HG02571 (cell line): ENCODE measurements at regions not wholly inside any gene's neighbourhood (a gene's known extent, or its start where the extent isn't known, plus 50 kb on each side); places are given as distances from the start of the nearest gene placed in this dataset.
"Not testable (repeated sequence)": the region's sequence is repeated elsewhere in the genome, so short reads cannot be mapped to it uniquely, and the experiment has no call there.

Source experiments
- ATAC-seq: cut with Tn5 transposase; IDR thresholded peaks from one replicate; pipeline ENCODE4 v1.9.1; 2021; ENCODE audit warnings: mild to moderate bottlenecking, moderate library complexity; ENCODE audit not compliant: unreplicated experiment

DNA sequence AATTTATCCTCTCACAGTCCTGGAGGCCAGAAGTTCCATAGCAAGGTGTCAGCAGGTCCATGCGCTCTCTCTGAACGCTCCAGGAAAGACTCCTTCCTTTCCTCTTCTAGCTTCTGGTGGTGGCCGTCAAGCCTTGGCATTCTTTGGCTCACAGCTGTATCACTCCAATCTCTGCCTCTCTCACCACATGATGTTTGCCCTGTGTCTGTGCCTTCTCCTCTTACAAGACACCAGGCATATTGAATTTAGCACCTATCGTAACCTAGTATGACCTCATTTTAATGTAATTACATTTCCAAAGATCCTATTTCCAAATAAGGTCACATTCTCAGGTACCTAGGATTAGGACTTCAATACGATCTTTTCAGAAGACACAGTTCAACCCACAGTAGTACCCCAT, 428.5 kb downstream of the CD83 start:
- no peak for ATAC-seq

DNA sequence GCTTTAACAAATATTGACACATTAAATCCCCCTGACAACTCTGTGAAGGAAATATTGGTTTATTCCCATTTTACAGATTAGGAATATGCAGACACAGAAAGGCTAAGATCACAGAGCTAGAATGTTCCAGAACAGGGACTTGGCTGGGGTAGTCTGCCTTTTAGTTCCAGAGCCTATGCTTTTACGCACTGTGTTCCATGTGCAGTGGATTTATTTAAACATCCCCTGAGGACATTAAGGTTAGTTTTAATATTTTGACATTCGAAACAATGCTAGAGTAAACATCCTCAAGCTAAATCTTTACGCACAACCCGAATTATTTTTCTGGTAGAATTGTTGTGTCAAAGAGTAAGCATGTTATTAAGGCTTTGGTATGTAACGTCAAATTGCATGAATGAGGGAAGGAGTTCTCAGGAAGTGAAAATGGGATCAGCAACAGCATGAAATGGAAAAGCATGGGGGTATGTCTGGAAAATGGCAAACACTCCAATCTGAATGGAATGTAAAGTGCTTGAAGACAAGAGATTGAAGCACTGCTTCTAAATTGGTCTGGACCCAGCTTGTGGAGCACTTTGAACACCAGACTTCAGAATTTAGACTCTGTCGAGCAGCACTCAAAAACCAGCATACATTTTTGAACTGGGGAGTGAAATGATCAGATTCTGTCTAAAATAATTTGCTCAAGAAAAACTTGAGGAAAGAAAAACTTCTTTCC, 429.9 kb downstream of the CD83 start:
- no peak for ATAC-seq

DNA sequence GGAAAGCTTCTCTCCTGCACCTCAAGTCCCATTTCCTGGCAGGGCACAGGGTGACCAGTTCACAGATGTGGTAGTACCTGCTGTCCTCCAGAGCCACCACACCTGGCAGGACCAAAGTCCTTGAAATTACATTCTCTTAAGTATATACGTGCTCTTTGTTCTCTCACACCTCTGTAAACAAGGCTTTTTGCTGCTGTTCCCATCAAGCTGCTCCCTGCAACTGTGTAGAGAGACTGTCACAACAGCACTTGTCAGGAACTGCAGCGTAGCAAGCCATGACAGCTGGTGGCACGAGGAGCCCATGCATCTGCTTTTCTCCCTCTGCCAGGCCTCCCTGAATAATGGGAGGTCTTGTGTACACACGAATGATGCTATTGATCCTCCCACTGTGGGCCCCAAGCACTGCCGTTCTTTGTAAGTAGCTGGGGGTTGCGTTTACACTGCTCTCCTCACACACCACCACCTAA, 431.8 kb downstream of the CD83 start:
- no peak for ATAC-seq

DNA sequence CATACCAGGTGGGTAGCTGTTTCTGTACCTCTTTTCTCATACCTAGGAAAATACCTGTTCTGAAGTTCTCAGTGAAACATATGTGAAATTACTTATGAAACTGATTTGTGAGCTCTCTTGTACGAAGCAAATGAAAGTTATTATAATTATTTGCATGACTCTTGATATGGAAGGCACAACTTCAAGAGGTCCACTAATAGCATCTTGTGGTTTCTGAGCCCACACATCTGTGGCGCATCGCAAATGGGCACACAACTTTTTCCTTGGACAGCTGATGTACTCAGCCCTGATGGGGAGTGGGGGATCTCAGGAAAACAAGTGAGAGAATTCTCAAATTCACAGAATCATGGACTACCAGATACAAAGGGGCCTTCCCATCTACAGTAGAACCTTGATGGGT, 432.3 kb downstream of the CD83 start:
- ATAC-seq, result no peak

DNA sequence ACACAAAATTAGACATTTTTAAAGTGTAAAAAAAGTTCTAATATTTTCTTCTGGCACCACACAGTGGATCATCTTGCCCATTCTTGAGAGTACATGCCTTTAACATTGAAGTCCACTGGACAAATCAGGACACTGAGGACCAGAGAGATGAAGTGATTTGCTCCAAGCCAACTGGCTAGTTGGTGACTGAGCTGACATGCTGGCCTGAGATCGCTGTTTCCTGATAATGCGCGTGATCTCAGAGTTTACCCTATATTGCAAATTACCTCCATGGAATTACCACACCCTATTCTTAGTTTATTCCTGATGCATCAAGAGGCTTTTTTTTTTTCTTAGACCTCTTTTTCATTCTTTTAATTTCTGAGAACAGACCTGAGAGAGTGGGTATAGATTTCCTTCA, 432.8 kb downstream of the CD83 start:
- no peak for ATAC-seq

DNA sequence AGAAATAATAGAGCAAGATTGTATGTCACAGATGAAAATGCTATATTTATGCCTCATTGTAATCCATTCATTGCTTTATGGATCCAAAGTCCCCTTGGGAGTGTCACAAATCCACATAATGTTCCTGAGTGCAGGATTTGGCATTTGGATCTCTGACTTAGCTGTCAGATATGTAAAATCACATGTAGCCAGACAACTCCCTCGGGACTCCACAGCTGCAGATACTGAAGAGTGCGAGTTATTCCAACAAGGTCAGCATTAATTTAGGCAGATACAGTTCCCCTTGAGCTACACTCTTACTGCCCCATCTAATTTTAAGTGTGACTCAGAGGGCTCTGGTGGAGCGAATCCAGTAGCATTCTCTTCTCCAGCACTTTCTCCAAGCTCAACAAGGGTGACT, 433.2 kb downstream of the CD83 start:
- ATAC-seq, result no peak

DNA sequence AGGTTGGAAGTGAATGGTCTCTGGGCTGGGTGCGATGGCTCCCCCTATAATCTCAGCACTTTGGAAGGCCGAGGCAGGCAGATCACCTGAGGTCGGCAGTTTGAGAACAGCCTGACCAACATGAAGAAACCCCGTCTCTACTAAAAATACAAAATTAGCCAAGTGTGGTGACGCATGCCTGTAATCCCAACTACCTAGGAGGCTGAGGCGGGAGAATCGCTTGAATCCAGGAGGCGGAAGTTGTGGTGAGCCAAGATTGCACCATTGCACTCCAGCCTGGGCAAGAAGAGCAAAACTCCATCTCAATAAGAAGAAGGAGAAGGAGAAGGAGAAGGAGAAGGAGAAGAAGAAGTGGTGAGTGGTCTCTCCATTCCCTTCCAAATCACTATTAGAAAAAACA, 434.0 kb downstream of the CD83 start:
- ATAC-seq, result not testable (repeated sequence)

DNA sequence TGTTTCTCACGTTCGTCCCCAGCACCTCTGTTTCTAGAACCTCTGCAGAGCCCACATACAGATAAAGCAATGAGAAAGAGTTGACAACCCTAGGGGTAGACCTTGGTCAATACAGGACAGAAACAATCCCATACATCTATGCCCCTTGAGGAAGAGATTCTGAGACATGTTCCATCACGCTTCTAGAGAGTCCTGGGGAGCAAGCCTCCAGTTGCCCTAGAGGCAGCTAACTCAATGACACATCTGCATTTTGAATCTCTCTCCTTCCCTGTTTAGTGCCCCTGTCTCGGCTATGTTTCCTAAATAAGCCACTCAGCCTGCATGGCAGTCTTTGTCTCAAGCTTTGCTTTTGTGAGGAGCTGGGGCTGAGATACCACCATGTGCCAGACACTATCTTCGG, 435.3 kb downstream of the CD83 start:
- no peak for ATAC-seq

DNA sequence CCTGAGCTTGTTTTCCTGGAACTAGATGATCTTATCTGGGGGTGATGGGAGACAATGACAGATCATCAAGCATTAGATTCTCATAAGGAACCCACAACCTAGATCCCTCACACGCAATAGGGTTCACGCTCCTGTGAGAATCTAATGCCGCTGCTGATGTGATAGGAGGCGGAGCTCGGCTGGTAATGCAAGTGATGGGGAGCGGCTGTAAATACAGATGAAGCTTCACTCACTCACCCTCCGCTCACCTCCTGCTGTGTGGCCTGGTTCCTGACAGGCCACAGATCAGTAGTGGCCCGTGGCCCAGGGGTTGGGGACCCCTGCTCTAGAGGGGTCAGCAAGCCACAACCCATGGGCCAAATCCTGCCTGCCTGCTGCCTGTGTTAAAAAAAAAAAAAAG, 435.9 kb downstream of the CD83 start:
- no peak for ATAC-seq

DNA sequence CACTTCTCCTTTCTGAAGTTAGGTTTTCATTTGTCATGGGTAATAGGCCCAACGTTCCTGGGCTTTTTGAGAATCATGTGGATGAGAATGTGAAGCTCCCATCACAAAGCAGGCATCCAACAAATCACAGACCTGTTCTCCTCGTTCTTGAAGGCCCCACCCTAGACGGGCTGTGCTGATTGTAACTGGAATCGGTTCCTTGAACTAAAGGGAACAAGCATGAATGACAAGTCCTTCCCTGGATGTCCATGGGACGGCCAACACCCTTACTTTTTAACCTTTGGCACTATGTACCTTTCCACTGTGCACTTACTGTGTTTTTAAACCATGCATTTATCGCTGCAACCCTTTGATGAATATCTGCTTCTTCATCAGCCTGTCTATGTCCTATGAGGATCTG, 438.2 kb downstream of the CD83 start:
- ATAC-seq, result no peak

DNA sequence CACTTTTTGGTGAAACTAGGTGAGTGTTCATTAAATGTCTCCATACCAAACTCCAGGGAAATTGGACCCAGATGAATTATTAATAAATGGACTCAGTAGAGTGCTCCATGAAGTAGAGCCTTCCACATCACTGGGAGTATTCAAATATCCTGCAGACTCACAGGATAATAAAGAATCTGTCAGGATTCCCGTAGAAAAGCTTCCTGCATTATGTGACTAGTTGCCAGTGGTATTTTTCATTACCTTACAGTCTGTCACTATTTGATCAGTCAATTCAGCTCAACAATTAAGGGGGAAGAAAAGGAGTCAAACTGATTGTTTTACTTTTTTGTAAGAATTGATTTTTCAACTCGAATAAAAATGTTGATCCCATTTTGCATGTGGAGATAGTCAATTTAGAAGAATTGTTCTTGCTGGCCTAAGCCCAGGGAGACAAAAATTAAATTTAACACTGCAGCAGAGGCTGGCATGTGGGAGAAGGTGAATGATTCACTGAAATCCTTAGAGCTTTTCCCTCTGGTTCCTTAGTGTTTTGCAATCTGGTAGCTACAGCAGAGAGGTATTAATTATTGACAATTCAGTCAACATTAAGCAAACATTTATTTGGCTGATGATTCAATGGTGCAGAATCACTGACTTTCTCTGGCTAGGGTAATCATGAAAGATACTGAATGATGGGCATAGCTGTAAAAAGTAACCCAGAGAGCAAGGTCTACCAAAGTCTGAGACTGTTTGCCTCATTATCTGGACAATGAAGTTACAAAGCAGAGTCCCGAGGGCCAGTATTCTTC, 442.4 kb downstream of the CD83 start:
- no peak for ATAC-seq

DNA sequence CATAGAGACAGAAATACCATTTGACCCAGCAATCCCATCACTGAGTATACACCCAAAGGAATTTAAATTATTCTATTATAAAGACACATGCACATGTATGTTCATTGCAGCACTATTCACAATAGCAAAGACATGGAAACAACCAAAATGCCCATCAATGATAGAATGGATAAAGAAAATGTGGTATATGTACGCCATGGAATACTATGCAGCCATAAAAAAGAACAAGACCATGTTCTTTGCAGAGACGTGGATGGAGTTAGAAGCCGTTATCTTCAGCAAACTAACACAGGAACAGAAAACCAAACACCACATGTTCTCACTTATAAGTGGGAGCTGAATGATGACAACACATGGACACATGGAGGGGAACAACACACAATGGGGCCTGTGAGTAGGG, 444.0 kb downstream of the CD83 start:
- ATAC-seq, result not testable (repeated sequence)

DNA sequence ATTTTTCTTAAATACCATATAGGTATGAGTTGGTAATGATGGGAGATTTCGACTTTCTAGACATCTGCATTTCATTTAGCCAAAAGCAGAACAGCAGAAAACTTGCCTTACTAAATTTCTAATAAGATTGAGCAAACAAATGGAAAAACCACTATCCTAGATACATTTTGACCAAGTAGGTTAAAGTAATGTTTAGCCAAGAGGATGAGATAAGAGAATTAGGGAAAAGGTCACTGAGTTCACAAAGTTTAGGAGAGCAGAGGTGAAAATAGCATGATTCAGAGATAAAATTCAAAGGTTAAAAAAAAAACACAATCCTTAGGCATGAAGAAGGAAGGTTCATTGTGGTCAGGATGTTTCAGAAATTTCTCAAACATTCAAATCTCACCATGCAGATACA, 450.3 kb downstream of the CD83 start:
- ATAC-seq, result no peak

DNA sequence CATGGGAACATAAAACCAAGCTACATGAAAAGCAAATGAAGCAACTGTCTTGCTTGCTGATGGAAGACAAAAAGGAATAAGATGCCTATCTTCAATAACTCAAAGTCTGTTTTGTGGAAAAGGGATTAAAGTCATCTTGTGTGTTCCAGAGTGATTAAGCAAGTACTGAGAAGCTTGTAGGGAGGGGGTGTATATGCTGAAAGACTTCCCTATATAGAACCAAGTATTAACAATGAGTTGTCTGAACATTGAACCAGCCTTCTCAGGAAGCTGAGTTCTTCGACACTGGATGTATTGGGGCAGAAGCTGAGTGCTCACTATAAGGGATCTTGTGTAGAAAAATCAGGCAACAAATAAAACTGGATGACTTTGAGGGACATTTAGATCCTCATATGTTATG, 451.8 kb downstream of the CD83 start:
- ATAC-seq, result no peak

DNA sequence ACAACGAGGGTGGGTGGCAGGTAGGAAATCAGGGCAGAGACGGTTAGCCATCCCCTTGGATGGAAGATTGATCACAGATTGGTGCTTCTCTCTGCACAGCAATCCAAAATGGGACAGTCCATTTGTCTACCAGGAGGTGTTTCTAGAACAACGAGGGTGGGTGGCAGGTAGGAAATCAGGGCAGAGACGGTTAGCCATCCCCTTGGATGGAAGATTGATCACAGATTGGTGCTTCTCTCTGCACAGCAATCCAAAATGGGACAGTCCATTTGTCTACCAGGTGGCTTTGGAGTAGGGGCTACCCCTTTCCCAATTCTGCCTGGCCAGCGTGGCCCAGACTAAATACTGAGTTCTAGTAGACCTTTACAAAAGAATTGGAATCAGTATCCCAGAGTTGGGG, 452.3 kb downstream of the CD83 start:
- not testable (repeated sequence) for ATAC-seq

DNA sequence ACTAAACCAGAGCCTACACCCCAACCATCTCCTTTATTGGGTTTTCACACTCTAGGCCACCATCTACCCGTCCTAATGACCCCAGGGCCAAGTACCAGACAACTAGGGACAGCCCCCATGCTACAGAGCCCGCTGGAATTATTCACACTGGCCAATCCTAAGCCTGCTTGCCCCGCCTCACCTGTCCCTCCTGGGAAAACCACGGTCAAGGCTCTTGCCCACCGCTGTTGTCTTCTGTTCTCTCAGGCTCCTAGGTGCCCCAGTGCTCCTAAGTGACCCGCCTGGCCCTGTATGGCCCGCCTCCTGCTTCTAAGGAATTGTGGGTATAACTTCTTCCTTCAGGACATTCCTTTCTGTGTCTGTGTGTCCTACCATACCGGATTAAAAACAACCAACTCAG, 453.4 kb downstream of the CD83 start:
- ATAC-seq, result no peak

DNA sequence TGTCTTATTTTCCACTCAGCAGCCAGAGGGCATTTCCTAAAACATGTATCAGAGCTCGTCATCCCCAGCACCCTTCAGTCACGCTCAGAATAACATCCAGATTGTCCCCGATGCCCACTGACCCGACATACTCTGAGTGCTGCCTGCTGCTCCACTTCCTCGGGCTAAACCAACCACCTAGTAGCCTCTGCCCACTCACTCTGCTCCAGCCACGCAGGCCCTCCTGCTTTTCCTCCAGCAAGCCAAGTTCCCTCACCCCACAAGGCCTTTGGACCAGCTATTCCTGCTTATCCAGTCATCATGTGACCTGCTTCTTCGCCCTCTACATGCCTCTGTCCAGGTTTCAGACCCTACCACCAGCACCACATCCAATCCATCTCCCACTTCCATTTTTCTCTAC, 454.2 kb downstream of the CD83 start:
- no peak for ATAC-seq

DNA sequence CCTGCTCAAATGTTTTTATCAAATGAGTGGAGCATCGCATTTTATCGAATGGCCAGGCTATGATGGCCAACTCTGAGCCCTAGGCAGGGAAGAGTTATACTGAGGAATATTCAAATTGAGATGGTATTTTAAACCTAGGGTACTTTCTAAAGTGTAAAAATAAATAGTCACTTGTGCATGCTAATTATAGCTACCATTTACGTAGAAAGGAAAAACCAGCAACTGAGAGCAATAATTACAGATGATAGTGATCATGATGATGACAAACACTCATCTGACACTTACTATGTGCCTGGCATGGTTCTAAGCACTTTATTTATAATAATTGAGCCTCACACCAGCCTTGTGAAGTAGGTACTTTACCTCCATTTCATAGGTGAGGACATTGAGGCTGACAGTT, 455.7 kb downstream of the CD83 start:
- ATAC-seq, result no peak

DNA sequence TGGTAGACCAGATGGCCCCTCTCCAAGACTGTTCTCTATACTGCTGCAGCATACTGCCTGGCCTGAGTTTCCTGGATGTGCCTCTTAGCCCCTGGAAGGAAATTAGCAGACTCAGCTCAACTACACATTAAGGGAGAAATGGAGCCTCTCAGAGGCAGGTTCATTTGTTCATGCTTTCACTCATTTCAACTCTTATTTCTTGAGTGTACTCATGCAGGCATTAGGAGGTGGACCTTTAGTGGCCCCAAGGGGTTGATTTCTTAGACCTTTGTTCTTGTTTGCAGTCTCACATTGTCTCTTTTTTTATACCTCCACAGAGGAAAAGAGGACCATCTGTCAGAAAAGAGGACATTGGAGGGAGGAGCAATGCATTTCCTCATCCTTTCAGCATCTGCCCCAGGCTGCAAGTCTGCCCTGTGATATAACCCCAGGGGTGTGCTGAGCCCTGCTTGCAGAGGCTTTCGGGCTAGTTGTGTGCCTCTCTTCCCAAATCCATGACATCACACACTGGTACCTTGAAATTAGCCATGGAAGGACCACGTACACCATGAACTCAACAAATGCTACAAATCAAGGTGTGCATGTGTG, 456.2 kb downstream of the CD83 start:
- ATAC-seq, result no peak

DNA sequence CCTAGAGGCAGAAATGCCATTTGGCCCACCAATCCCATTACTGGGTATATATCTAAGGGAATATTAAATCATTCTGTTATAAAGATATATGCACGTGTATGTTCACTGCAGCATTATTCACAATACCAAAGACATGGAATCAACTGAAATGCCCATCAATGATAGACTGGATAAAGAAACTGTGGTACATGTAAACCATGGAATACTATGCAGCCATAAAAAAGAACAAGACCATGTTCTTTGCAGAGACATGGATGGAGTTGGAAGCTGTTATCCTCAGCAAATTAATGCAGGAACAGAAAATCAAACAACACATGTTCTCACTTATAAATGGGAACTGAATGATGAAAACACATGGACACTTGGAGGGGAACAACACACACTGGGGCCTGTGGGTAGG, 458.4 kb downstream of the CD83 start:
- ATAC-seq, result no peak

DNA sequence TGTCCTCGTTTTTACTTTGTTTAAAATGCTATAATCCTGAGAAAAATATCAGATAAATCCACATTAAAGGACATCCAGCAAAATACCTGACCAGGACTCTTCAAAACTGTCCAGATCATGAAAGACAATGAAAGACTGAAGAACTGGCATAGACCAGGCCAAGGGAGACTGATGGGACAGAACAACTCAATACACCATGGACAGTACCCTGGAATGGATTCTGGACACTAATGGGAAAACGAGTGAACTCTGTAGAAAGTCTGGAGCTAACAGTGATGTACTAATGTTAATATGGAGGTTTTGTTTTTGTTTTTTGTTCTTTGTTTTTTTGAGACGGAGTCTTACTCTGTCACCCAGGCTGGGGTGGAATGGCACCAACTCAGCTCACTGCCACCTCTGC, 461.4 kb downstream of the CD83 start:
- ATAC-seq, result no peak

DNA sequence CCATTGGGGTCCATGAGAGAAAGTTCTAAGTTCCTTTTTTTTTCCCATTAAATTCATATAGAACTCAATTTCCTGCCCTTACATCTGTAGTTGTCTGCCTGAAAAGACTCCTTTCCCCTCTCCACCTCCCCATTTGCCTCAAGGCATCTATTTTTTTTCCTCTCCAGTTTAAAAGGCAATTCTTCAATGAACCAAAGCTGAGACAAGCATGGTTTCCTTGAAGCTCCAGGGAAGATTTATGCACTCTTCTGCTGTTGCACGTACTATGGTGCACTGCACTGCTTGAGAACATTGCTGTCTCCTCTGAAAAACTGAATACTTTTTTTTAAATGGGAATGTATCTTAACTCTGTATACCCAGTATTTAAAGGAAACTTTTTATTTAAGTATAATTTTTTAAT, 465.2 kb downstream of the CD83 start:
- no peak for ATAC-seq
